ENCODE measurements at regions not wholly inside any gene's neighbourhood (a gene's known extent, or its start where the extent isn't known, plus 50 kb on each side); places are given as distances from the start of the nearest gene placed in this dataset.
"Not testable (repeated sequence)": the region's sequence is repeated elsewhere in the genome, so short reads cannot be mapped to it uniquely, and the experiment has no call there.

DNA sequence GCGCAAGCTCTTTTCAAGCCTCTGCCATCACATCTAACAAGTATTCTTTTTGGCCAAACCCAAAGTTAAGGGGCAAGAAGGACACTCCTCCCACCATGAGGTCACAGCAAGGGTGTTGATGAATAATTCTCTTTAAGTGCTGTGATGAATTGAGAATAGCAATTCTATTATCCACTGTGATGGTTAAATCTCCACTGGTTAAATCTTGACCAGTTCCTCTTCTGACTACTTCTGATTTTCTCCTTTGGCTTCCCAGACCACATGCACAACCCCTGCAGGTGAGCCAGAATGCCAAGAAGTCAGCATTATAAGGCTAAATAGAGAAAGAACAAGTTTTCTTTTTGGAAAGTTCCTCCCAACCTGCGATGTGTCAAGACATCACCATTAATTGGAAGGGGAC is 90.6 kb upstream of the BCL2L14 start:
- DNase-seq, result no peak

DNA sequence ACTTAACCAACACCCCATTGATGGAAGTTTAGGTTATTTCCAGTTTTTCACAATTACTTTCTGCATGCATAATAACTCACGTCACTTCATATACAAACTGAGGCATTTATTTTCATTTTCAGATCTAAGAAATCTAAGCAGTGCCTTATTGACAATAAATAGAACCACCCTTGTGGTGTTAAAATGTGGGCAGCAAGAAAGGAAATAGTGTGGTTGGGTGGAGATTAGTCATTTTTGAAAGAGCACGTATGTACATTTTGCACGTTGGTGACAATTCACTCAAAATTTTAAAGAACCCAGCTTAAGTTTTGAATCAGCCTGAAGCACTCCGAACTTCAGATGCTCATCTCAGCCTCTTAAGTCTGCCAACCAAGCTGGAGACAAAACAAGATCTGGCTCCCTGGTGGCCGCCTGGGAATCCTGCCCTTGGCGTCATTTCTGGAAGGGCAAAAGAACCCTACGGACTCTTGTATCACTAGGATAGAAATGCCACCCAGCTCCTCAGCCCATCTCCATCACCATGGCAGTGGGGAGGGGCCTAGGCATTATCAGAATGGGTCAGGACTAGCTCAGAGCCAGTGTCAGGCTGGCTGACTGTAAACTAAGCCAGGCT is 89.5 kb upstream of the BCL2L14 start:
- DNase-seq, result no peak

DNA sequence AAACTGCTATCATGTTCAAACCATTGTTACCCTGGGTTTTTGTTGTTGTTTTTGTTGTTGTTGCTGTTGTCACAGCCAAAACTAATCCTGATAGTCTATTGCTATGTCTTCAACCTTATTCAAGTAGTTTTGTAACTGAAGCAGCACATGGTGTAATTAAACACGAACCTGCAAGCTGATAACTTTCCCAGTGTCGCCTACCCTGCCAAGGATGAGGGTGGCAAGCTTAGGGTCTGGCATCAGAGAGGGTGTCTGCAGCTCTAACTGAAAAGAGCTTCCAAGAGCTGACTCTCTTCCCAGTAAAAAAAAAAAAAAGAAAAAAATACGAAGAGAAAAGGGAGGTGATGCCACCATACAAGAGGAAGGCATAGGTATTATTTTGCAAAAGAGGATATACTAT is 86.3 kb upstream of the BCL2L14 start:
- no peak for DNase-seq

DNA sequence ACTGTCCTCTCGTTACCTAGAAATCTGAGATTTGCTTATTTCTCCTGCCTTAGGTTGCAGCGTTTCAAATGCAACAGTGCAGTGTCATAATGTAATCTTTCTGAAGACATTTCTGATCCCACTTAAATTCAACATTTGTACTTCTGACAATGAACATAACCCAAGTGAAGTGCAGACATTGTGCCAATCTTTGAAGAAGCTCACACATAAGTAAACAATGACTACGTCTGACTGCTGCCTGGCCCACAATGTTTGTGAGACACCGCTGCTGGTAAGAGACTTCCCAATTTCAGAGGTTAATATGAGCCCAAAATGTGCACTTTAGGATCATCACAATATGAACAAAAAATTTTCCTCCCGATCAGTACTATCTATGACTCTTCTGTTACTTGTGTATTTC is 84.6 kb upstream of the BCL2L14 start:
- DNase-seq, result no peak

DNA sequence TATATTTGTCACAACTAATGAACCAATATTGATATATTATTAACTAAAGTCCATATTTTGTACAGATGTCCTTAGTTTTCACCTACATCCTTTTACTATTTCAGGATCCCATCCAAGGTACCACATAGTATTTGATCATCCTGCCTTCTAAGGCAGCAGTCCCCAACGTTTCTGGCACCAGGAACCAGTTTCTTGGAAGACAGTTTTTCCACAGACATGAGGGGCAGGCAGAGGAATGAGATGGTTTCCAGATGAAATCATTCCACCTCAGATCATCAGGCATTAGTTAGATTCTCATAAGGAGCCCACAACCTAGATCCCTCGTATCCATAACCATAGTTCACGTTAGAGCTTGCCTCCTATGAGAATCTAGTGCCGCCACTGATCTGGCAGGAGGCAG is 82.8 kb upstream of the BCL2L14 start:
- no peak for DNase-seq

DNA sequence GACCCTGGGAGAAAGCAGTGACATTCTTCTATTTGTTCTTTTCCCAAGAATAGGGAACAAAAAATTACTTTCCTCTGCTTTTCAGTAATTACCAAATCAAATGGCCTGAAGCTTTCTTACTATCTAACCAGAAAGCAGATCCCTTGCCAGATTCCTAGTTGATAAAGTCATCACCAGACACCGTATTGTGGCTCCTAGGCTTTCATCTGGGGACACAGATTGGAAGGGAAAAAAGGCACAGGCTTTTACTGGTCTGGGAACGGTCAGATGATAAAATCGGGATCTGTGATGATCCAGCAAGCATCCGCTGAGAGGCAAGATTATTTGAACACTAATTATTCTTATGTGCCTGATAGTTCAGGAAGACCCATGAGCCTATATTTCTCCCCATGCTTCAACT is 79.1 kb upstream of the BCL2L14 start:
- no peak for DNase-seq

DNA sequence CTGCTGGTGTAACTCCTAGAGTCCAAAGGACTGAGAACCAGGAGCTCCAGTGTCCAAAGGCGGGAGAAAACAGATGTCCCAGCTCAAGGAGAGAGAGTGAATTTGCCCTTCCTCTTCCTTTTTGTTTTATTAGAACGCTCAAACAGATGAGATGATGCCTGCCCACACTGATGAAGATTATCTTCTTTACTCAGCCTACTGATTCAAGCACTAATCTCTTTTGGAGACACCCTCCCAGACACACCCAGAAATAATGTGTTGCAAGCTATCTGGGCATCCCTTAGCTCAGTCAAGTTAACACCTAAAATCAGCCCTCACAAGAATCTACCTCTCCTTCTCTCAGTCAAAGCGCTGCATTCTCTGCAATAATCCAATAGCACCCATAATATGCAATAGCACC is 78.2 kb upstream of the BCL2L14 start:
- DNase-seq, result no peak

DNA sequence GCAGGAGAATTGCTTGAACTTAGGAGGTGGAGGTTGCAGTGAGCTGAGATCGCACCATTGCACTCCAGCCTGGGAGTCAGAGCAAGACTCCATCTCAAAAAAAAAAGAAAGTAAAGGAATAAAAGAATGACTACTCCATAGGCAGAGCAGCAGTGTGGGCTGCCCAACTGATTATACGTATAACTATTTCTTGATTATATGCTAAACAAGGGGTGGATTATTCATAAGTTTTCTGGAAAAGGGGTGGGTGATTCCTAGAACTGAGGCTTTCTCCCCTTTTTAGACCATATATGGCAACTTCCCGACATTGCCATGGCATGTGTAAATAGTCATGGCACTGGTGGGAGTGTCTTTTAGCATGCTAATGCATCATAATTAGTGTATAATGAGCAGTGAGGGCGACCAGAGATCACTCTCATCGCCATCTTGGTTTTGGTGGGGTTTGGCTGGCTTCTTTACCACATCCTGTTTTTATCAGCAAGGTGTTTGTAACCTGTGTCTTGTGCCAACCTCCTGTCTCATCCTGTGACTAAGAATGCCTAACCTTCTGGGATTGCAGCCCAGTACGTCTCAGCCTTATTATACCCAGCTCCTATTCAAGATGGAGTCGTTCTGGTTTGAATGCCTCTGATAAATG is 72.3 kb upstream of the BCL2L14 start:
- not testable (repeated sequence) for DNase-seq

DNA sequence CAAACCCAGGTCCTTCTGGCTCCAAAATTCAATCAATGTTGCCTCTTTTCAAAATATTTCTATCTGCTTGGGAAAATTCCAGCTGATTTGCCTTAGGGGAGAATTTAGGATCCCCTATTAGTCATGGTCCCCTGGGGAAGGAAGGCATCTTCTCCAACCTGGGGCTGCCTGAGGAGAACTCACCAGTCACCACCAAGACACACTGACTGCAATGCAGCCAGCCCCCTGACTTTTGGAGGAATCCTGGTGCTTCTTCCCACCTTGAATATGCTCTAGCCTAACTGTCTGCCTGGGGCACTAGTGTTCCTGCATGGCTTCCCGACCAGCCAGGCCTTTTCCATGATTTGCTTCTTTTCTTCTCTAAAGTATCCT is 71.8 kb upstream of the BCL2L14 start:
- no peak for DNase-seq

DNA sequence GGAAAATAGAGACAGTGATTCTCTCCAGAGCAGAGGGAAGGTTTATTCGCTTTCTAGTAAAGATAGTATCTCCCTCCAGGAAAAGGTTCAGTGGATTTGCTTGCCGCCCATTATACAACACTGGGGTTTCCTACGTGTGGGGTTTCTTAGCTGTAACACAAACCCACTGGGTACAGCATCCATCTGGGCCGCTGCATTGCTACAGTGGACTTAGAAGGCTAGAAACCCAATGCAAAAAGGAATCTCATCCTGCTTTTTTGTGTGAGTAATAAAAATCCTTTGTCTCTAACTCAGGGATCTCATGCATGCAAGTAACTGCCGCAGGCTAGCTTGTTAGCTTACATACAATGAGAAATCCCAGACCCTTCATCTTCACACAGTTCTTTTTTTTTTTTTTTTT is 67.1 kb upstream of the BCL2L14 start:
- DNase-seq, result no peak

DNA sequence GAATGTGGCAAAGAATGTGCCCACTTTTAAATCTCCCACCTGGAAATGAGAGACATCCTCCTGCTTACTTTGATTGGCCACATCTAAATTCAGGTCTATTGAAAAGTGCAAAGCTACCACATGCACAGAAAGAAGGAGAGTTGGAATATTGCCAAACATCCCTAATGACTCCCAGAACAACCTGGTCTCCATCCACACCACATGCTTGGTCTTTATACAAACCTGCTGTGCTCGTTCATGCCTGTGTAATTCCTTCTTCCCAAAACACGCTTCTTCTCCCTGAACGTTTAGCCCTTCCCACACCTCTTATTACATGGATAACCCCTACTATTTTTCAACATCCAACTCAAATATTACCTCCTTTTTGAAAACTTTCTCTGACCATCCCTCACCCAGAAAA is 66.2 kb upstream of the BCL2L14 start:
- DNase-seq, result no peak

DNA sequence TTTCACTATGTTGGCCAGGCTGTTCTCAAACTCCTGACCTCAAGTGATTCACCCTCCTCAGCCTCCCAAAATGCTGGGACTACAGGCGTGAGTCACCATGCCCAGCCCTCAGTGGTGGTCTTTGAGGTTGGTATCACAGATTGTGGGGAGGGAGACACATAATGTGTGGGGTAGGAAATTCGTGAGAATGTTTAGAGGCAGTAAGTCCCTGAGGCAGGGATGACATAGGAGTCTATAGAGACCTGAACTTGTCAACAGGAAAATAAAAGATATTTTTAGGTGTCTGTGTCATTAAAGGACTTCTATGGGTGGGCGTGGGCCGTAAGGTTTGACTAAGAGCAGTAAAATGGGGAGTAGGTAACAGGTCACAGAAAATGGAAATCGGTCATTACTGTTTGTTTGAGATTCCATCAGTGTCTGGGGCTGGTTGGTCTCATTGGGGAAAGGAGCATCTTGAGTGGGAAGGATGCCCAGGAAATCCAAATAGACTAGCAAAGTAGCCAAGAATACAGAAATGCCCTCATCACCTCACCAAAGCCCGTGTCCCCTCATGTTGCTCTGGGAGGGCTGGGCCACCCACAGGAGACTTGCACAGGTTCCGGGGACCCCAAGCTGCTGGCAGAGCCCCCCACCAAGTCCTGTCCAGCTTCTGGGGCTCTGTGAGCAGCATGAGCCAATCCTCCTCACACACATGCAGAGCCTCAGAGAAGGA is 63.6 kb upstream of the BCL2L14 start:
- DNase-seq, result no peak

DNA sequence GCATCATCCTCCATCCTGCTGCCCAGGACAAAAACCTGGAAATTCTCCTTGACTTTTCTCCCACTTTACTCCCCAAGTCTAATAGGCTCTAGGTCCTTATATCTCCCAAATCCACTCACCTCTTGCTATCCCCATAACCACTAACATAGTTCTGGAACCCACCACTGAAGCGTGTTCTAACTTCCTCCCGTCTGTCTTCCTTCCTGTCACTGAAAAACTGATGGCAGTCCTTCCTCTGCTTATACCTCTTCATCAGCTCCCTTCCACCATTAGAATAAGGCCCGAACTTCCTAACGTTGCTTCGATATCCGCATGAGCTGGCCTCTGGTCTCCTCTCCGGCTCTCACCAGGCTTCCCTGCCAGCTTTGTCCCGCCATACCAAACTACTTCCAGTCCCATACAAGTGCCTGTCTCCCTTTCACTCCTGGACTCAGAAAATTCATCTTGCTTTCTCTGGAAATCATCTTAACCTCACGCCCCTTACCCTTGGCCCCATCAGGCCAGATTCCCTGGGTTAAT is 63.0 kb upstream of the BCL2L14 start:
- DNase-seq, result no peak

DNA sequence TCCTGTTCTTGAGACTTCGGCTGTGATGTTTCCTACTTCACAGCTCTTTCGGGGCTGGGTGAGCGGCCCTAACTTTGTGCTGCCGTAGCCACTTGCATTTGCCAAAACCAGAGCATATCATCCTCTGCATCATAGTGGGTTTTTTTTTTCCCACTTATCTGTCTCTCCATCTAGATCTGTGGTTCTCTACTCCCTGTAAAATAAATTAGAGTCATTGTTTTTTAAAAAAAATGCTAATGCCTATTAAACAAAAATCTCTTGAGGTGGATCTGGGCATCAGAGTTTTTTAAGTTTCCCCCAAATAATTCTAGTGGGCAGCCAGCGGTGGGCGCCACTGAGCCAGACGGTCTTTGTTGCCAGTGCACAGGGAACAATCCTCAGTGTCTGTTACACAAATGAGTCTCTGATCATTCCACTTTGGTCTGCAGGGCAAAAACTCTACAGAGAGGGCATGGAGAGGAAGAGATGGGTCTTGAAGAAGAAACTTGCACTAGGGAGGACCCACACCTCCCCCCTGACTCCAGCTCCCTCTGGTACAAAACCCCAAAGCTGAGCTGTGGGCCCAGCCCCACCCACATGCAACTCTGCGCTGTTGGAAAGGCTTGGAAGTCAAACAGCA is 62.4 kb upstream of the BCL2L14 start:
- DNase-seq, result no peak

DNA sequence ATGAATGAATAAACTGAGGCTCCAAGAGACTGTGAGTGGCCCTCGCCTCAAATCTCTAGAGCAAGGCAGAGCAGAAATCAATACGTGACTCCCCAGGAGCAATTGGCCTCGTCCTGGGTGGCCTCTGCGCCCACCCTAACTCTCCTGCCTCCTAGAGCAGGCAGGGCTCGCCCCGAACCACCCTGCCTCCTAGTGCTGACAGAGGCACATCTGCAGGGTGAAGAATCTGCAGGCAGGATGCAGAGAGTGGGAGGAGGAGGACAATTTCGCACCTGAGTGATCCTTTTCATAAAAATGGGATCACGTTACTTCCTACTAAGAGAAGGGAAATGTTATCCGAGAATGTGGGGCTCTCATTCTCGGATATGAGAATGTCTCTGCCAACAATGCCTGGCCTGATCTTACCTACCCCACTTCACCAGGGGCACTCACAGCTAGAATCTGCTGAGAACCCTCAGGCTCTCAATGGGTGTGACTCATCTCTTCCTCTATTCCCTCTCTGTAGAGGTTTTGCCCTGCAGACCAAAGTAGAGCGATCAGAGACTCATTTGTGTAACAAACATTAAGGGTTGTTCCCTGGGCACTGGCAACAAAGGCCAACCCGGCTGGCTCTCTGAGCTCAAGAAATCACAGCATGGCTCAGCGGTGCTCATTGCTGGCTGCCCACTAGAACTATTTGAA is 61.7 kb upstream of the BCL2L14 start:
- DNase-seq, result peak in 1 of 2 experiments; percentile 29

DNA sequence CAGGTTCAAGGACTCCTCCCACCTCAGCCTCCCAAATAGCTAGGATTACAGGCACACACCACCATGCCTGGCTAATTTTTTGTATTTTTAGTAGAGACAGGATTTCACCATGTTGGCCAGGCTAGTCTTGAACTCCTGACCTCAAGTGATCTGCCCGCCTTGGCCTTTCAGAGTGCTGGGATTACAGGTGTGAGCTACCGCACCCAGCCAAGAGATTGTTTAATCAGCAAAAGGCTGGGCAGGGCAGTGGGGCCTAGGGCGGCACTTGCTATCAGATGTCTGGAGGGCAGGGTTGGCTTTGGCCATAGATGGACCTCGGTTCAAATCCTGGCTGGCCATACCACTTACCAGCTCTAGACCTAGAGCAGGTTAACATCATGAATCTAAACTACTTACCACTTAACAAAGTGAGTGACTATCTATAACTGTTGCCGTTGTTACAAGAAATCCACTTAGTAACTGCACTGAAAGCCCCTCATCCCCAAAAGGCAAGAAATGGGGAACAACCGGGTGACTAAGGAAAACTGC is 60.9 kb upstream of the BCL2L14 start:
- DNase-seq, result not testable (repeated sequence)

DNA sequence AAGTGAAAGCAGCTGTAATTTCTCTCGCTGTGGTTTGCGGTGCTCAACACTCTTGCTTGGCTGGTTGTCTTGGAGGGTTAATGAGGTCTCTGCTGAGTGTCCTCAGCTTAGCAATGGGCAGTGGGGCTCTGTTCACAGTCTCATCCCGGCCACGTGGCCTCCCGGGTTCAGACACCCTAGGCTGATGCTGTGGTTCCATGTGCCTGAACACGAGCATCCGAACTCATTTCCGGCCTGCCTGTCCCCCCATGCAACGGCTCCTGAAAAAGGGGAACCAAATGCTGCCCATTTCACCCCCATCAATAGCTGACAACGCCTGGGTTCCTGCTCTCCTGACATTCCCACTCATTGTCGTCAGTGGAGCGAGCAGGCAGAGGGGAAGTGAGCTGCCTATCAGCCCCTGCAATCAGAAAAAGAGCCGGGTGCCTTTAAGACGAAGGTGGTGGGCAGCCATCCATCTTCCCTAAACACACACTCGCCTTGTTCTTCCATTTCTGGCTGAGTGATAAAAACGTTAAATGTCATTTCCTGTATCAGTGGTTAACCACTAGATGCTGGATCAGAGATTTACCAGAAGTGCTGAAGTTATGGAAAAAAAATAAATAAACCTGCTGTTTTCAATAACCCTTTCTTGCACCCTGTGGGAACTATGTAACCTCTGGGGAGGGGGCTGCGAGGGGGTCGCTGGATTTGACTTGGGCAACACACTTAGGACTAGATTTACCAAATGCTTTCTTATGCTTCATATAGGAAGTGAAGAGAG is 60.3 kb upstream of the BCL2L14 start:
- DNase-seq, result no peak

DNA sequence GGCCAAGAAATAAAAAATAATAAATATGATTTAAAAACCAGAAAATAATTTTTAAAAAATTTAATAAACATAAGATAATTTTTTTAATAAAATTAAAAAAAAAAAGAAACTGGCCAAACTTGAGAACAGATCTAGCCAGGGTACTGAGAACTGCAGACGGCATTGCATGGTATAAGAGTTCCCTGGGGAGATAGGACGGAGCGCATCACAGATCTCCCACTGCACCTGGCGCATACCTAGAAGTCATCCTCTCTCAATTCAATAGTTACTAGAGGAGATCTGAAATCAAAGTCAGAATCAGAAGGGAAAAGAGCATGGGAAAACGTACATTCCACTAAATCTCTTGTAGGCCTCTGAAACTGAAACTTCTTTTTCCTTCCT is 58.9 kb upstream of the BCL2L14 start:
- DNase-seq, result no peak

DNA sequence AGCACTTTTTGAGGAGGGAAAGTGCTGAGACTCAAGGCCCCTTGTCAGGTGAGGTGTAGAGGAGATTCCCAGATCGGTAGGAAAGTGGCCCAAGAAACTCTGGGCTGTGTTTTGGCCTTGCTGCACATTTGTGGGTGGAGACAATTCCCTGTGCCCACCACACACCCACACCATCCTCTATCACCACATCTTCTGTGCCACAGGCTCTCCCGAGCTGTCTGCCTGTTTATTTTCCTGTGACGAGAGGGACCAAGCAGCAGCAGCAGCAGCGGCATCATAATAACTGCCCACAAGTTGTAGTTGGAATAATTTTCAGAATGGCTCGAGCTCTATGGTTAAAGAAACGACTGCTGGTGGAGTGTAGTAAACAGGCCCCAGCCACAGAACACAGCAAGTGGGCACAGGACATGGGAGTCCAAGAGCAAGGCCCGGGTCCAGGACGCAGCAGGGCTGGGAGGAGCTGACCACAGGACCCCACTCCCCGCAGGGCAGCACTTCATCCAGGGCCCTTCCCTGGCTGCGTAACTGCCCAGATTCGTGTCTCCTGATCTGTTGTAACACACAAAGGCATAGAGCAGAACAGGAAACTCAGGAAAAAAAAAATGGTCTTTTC is 55.6 kb upstream of the BCL2L14 start:
- DNase-seq, result no peak

DNA sequence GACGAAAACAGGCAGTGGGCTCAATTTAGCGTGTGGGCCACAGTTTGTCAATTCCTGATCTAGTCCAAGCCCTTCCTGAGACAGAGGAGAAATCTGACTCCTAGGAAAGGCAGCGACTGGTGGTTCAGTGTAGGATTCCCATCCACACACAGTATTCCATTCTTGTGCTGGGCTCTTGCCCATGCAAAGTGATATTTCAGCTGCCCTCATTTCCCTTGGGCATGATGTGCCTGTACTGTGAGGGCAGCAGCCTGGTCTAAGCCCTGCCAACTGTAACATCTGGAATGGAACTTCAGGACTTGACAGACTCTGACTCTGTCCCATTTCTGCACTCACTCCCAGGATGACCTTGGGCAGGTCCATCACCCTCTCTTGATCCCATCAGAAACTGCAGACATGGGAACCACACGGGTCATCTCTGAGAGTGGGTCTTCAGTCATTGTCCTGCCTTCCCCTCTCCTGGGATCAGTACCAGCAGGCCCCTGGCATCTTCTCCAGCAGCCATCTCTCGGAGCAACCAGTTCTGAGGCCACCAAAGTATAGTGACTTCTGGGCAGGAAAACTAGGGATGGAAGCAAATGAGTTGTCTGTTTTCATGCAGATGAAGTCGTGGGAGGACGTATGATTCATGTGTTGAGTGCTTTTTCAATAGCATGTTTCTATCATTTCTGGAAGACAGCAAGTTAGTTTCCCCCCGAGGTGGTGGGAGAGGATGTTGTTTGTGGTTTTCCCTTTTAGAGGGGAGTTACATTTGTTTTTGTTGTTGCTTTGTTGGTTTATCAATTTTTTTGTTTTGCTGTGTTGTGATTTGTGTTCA is 54.2 kb upstream of the BCL2L14 start:
- DNase-seq, result no peak

DNA sequence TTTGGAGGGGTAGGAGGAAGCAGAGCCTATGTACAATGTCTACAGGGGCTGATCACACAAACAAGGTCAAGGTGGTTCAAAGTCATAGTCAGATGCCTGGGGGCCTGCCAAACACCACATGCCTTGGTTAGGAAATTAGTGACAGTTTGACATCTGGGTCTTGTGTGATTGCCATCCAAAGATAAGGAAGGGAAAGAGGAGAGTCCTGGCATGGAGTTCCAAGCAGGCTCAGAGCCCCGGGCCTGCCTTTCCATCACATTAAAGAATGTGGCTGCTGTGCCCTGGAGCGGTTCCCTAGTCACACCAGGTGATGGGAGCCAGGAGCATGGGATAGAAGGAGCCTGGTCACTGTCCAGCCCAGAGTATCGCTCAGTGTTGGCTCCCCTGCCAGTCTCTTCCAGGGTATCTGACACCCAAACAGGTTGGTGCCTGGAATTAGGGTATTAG is 53.6 kb upstream of the BCL2L14 start:
- no peak for DNase-seq

Measured in NCI-H446 (cell line).